Cardiac muscle cell (in vitro differentiated cells and primary cell): ENCODE measurements at regions not wholly inside any gene's neighbourhood (a gene's known extent, or its start where the extent isn't known, plus 50 kb on each side); places are given as distances from the start of the nearest gene placed in this dataset.

Experiments used
- DNase-seq, 2 donors: peaks; one replicate each; pipeline versions ENCODE4 v3.0.0 to v3.0.0-alpha.2; 2010 to 2017; ENCODE audit warnings: low read depth in 1 of 2, low spot score in 1 of 2
- H3K27ac ChIP-seq: fragments of 200-600 bp; sonication (generic); 2 replicates; pipeline ENCODE4 v1.5.1; 2016
- H3K27me3 ChIP-seq: fragments of 200-600 bp; sonication (generic); 2 replicates; pipeline ENCODE4 v1.6.0; 2016; ENCODE audit warnings: control low read depth
- H3K36me3 ChIP-seq: fragments of 200-600 bp; sonication (generic); 2 replicates; pipeline ENCODE4 v1.5.1; 2016; ENCODE audit warnings: control low read depth
- H3K4me1 ChIP-seq: fragments of 200-600 bp; sonication (generic); 2 replicates; pipeline ENCODE4 v1.8.1; 2017; ENCODE audit warnings: low read depth, mild to moderate bottlenecking, mixed run types
- H3K4me3 ChIP-seq: fragments of 200-600 bp; sonication (generic); 2 replicates; pipeline ENCODE4 v1.5.1; 2016; ENCODE audit warnings: mild to moderate bottlenecking
- H3K9me3 ChIP-seq: fragments of 200-600 bp; sonication (generic); 2 replicates; pipeline ENCODE4 v1.5.1; 2017; ENCODE audit warnings: low read depth, mild to moderate bottlenecking, control low read depth
- CTCF ChIP-seq: IDR thresholded peaks from 2 replicates; pipeline ENCODE4 v1.5.1; 2012; ENCODE audit warnings: low read depth, mild to moderate bottlenecking, low read length

- no peaks in the 10 kb centered on the region for H3K9me3 ChIP-seq
- TF ChIP-seq CTCF: no peak
- no peaks in the 10 kb centered on the region for H3K27me3 ChIP-seq
- H3K36me3 ChIP-seq: no peaks in the 10 kb centered on the region
- no peak overlapping the region for H3K4me3 ChIP-seq
- no peak overlapping the region for H3K27ac ChIP-seq
- no peak for DNase-seq
- no peaks in the 10 kb centered on the region for H3K4me1 ChIP-seq
Observed at GRCh38 chr7:106420210-106420609, 135.4 kb upstream of the NAMPT start.

DNA sequence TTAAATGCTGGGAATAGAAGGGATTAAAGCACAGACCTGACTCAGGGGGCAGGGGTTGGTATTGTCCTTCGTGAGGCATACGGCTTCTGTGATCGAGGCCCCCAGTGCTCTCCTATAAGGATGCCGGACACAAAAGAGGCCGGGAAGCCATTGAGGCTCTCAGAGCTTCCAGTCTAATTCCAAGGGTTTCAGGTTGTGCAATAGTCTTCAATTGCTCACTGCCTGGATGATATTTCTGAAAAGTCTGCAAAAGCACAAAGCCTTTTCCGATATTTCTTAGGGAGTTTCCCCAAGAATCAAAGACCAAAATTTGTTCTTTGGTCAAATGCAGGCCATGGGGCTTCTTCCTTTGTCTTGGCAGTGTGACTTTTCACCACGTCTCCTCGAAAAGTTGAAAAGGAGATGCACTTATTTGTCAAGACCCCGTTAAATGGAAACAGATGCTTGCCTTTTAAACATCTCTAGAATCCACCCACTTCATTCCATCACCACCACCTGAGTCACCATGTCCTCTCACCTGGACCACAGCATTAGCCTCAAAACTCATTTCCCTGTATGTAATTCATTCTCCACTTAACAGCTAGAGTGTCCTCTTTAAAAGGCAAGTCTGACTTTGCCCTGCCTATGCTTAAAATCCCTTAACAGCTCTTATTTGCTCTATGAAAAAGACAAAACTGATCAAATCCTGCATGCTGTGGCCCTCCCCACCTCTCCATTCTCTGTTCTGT, 134.8 kb upstream of the NAMPT start:
- peaks cover 2% of the 10 kb centered on the region for H3K4me1 ChIP-seq
- H3K36me3 ChIP-seq: no peaks in the 10 kb centered on the region
- H3K9me3 ChIP-seq: no peaks in the 10 kb centered on the region
- H3K27me3 ChIP-seq: no peaks in the 10 kb centered on the region
- no peak overlapping the region for H3K27ac ChIP-seq
- DNase-seq: peak in 1 of 2 donors; percentile 49
- no peak for TF ChIP-seq CTCF
- no peak overlapping the region for H3K4me3 ChIP-seq

- no peak for TF ChIP-seq CTCF
- Histone ChIP-seq H3K9me3 (no peaks in the 10 kb centered on the region), H3K4me1 (peaks cover 13% of the 10 kb centered on the region), H3K36me3 (no peaks in the 10 kb centered on the region), H3K27me3 (no peaks in the 10 kb centered on the region), H3K4me3 (no peak overlapping the region), H3K27ac (no peak overlapping the region)
- DNase-seq: peak in 1 of 2 donors; percentile 70
Observed at GRCh38 chr7:106418526-106418925, 133.7 kb upstream of the NAMPT start.

DNA sequence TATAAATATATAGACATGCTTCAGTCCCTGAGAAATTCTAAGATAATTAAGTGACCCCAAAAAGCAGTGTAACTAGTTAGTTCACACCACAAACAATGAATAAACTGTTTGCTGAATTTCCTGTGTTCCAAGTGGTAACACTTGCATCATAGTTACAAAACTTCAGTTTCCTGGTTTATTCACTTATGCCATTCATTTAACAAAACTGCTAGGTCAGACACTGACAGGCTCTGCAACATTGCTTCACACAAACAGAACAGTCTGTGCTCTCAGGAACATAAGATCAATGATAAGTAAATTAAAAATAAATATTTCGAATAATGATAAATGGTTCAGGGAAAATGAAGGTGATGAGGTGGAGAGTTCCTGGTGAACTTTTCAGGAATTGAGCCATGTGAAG, 133.3 kb upstream of the NAMPT start:
- Histone ChIP-seq H3K9me3 (no peaks in the 10 kb centered on the region), H3K4me3 (no peak overlapping the region), H3K27me3 (no peaks in the 10 kb centered on the region), H3K27ac (no peak overlapping the region), H3K4me1 (peaks cover 13% of the 10 kb centered on the region), H3K36me3 (no peaks in the 10 kb centered on the region)
- no peak for TF ChIP-seq CTCF
- peak in 1 of 2 donors; percentile 91 for DNase-seq

GRCh38 chr7:106417273-106417902, 132.6 kb upstream of the NAMPT start:
- no peak for DNase-seq
- no peak for TF ChIP-seq CTCF
- Histone ChIP-seq H3K4me3 (no peak overlapping the region), H3K4me1 (peaks cover 15% of the 10 kb centered on the region), H3K9me3 (no peaks in the 10 kb centered on the region), H3K27me3 (no peaks in the 10 kb centered on the region), H3K36me3 (no peaks in the 10 kb centered on the region), H3K27ac (no peak overlapping the region)
